SJCRH30 (cell line): ENCODE measurements at regions not wholly inside any gene's neighbourhood (a gene's known extent, or its start where the extent isn't known, plus 50 kb on each side); places are given as distances from the start of the nearest gene placed in this dataset.
"Not testable (repeated sequence)": the region's sequence is repeated elsewhere in the genome, so short reads cannot be mapped to it uniquely, and the experiment has no call there.

Experiments
- DNase-seq, 2 experiments: peaks; one replicate each; pipeline ENCODE4 v3.0.0-alpha.2; 2015 to 2020
- H3K27ac ChIP-seq: fragments of 250-450 bp; sonication (Bioruptor Pico); 2 replicates; pipeline ENCODE4 v1.5.1; 2020; ENCODE audit warnings: mild to moderate bottlenecking, moderate library complexity
- H3K27me3 ChIP-seq: fragments of 250-450 bp; sonication (Bioruptor Pico); 2 replicates; pipeline ENCODE4 v1.5.1; 2020; ENCODE audit warnings: mild to moderate bottlenecking, moderate library complexity
- H3K36me3 ChIP-seq: fragments of 250-450 bp; sonication (Bioruptor Pico); 2 replicates; pipeline ENCODE4 v1.5.1; 2020; ENCODE audit warnings: mild to moderate bottlenecking, moderate library complexity
- H3K4me1 ChIP-seq: fragments of 250-450 bp; sonication (Bioruptor Pico); 2 replicates; pipeline ENCODE4 v1.5.1; 2020; ENCODE audit warnings: mild to moderate bottlenecking, moderate library complexity
- H3K4me3 ChIP-seq: fragments of 250-450 bp; sonication (Bioruptor Pico); 2 replicates; pipeline ENCODE4 v1.5.1; 2020; ENCODE audit warnings: mild to moderate bottlenecking, moderate library complexity
- H3K9me3 ChIP-seq: fragments of 250-450 bp; sonication (Bioruptor Pico); replicated peaks from 2 replicates; pipeline ENCODE4 v1.5.1; 2020; ENCODE audit warnings: mild to moderate bottlenecking, moderate library complexity

- Histone ChIP-seq H3K36me3 (no peaks in the 10 kb centered on the region), H3K27ac (peak overlapping the region; percentile 68), H3K9me3 (no peaks in the 10 kb centered on the region), H3K4me3 (no peak overlapping the region), H3K27me3 (no peaks in the 10 kb centered on the region), H3K4me1 (peaks cover 27% of the 10 kb centered on the region)
- DNase-seq: peak; percentile 23 to 59
Measured at GRCh38 chr11:112613051-112613972, 347.9 kb upstream of the NCAM1 start.

GRCh38 chr11:112614605-112615004 lies 346.6 kb upstream of the NCAM1 start:
- Histone ChIP-seq H3K27me3 (no peaks in the 10 kb centered on the region), H3K4me1 (peaks cover 27% of the 10 kb centered on the region), H3K4me3 (no peak overlapping the region), H3K36me3 (no peaks in the 10 kb centered on the region), H3K9me3 (no peaks in the 10 kb centered on the region), H3K27ac (no peak overlapping the region)
- no peak for DNase-seq

GRCh38 chr11:112615238-112615637 lies 346.0 kb upstream of the NCAM1 start:
- Histone ChIP-seq H3K27me3 (no peaks in the 10 kb centered on the region), H3K36me3 (no peaks in the 10 kb centered on the region), H3K9me3 (no peaks in the 10 kb centered on the region), H3K4me1 (peaks cover 27% of the 10 kb centered on the region), H3K27ac (no peak overlapping the region), H3K4me3 (no peak overlapping the region)
- DNase-seq: no peak

- no peak overlapping the region for H3K27ac ChIP-seq
- no peak overlapping the region for H3K4me3 ChIP-seq
- H3K4me1 ChIP-seq: peaks cover 27% of the 10 kb centered on the region
- no peak for DNase-seq
- no peaks in the 10 kb centered on the region for H3K27me3 ChIP-seq
- H3K36me3 ChIP-seq: no peaks in the 10 kb centered on the region
- no peaks in the 10 kb centered on the region for H3K9me3 ChIP-seq
Measured at GRCh38 chr11:112615891-112616290, 345.3 kb upstream of the NCAM1 start.

- no peak overlapping the region for H3K4me3 ChIP-seq
- DNase-seq: no peak
- no peaks in the 10 kb centered on the region for H3K36me3 ChIP-seq
- H3K9me3 ChIP-seq: no peaks in the 10 kb centered on the region
- no peaks in the 10 kb centered on the region for H3K27me3 ChIP-seq
- H3K27ac ChIP-seq: no peak overlapping the region
- peaks cover 20% of the 10 kb centered on the region for H3K4me1 ChIP-seq
Measured at GRCh38 chr11:112616327-112617097, 344.7 kb upstream of the NCAM1 start.

GRCh38 chr11:112617098-112617425 lies 344.2 kb upstream of the NCAM1 start:
- Histone ChIP-seq H3K27me3 (no peaks in the 10 kb centered on the region), H3K36me3 (no peaks in the 10 kb centered on the region), H3K27ac (no peak overlapping the region), H3K4me1 (peaks cover 15% of the 10 kb centered on the region), H3K4me3 (no peak overlapping the region), H3K9me3 (no peaks in the 10 kb centered on the region)
- DNase-seq: no peak

- Histone ChIP-seq H3K36me3 (no peaks in the 10 kb centered on the region), H3K4me3 (no peak overlapping the region), H3K27me3 (no peaks in the 10 kb centered on the region), H3K4me1 (peaks cover 6% of the 10 kb centered on the region), H3K9me3 (no peaks in the 10 kb centered on the region), H3K27ac (no peak overlapping the region)
- no peak for DNase-seq
Measured at GRCh38 chr11:112617977-112618826, 343.0 kb upstream of the NCAM1 start.

GRCh38 chr11:112619106-112619505 lies 342.1 kb upstream of the NCAM1 start:
- Histone ChIP-seq H3K4me1 (no peaks in the 10 kb centered on the region), H3K27me3 (no peaks in the 10 kb centered on the region), H3K36me3 (no peaks in the 10 kb centered on the region), H3K9me3 (no peaks in the 10 kb centered on the region), H3K27ac (no peak overlapping the region), H3K4me3 (no peak overlapping the region)
- DNase-seq: no peak

- H3K27me3 ChIP-seq: no peaks in the 10 kb centered on the region
- H3K36me3 ChIP-seq: no peaks in the 10 kb centered on the region
- no peaks in the 10 kb centered on the region for H3K4me1 ChIP-seq
- no peak overlapping the region for H3K4me3 ChIP-seq
- DNase-seq: no peak
- no peak overlapping the region for H3K27ac ChIP-seq
- no peaks in the 10 kb centered on the region for H3K9me3 ChIP-seq
Measured at GRCh38 chr11:112620621-112621394, 340.4 kb upstream of the NCAM1 start.

- DNase-seq: no peak
- Histone ChIP-seq H3K4me1 (no peaks in the 10 kb centered on the region), H3K27ac (no peak overlapping the region), H3K9me3 (no peaks in the 10 kb centered on the region), H3K4me3 (no peak overlapping the region), H3K27me3 (no peaks in the 10 kb centered on the region), H3K36me3 (no peaks in the 10 kb centered on the region)
Measured at GRCh38 chr11:112623057-112623456, 338.2 kb upstream of the NCAM1 start.

GRCh38 chr11:112624431-112624830 lies 336.8 kb upstream of the NCAM1 start:
- H3K4me3 ChIP-seq: no peak overlapping the region
- no peak overlapping the region for H3K27ac ChIP-seq
- no peaks in the 10 kb centered on the region for H3K27me3 ChIP-seq
- no peak for DNase-seq
- H3K9me3 ChIP-seq: no peaks in the 10 kb centered on the region
- H3K36me3 ChIP-seq: no peaks in the 10 kb centered on the region
- H3K4me1 ChIP-seq: no peaks in the 10 kb centered on the region

GRCh38 chr11:112624971-112625370 lies 336.2 kb upstream of the NCAM1 start:
- not testable (repeated sequence) for H3K9me3 ChIP-seq, H3K4me3 ChIP-seq, DNase-seq, H3K4me1 ChIP-seq, H3K27me3 ChIP-seq, H3K36me3 ChIP-seq, H3K27ac ChIP-seq

GRCh38 chr11:112625814-112626213 lies 335.4 kb upstream of the NCAM1 start:
- Histone ChIP-seq H3K27me3 (no peaks in the 10 kb centered on the region), H3K4me3 (no peak overlapping the region), H3K36me3 (no peaks in the 10 kb centered on the region), H3K4me1 (no peaks in the 10 kb centered on the region), H3K27ac (no peak overlapping the region), H3K9me3 (no peaks in the 10 kb centered on the region)
- no peak for DNase-seq

- no peak overlapping the region for H3K27ac ChIP-seq
- H3K4me1 ChIP-seq: no peaks in the 10 kb centered on the region
- H3K4me3 ChIP-seq: no peak overlapping the region
- H3K27me3 ChIP-seq: no peaks in the 10 kb centered on the region
- no peaks in the 10 kb centered on the region for H3K9me3 ChIP-seq
- no peaks in the 10 kb centered on the region for H3K36me3 ChIP-seq
- DNase-seq: no peak
Measured at GRCh38 chr11:112626731-112627130, 334.5 kb upstream of the NCAM1 start.
